Hematopoietic multipotent progenitor cell treated with erythropoietin and hydrocortisone succinate and interleukin-3 and kit ligand, for 4 days (in vitro differentiated cells): ENCODE measurements at regions not wholly inside any gene's neighbourhood (a gene's known extent, or its start where the extent isn't known, plus 50 kb on each side); places are given as distances from the start of the nearest gene placed in this dataset.

ENCODE experiments used
- DNase-seq: peaks from one replicate; pipeline ENCODE4 v3.0.0-alpha.2; 2015

DNA sequence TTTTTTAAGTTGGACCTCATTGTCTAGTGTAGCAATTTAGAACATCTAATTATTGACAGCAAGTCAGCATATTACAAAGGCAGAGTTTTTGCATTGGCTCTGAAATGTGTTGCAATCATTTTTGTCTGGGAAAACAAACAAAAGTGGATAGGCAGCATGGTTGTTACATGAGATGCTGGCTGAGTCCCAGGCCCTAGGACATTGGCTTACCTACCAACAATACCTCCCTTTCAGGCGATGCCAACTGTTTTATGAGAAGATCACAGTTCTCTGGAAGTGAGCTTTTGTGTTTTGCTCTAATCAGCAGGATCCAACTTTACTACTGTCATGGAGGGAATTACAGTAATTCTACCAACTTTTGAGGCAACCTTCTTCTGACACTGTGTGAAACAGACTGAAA is 71.5 kb upstream of the CXADR start:
- DNase-seq, result no peak

DNA sequence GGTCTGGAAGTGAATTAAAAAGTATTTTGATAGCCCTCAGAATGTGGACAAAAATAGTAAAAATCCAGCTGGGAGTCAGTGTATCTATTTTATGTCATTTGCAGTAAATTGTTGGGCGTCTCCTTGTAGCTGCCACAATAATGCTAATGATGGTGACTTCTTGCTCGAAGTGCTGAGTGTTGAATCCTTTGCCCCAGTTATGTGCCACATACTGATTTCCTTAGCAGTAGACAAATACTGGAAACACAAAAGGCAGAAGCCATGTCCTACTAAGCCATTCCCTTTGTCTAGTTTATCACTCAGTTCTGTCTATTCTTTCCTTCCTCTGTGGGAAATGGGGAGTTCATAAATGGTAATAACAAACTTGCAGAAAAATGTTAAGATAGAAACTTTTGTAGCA is 70.7 kb upstream of the CXADR start:
- DNase-seq, result no peak

DNA sequence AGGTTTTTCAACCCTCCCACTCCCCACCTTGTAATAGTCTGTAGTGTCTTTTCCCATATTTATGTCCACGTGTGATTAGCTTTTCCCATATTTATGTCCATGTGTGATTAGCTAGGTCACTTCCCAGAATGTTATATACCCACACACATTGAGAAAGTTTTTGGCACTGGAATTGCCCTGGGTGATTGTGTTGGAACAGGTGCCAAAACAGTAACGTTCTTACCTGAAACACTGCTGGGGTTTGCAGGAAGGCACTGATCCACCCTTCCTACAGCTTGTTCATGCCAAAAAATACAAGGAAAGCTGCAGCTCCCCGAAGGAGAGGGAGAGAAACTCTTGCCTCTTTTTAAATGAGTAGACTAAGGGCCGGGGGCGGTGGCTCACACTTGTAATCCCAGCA is 68.0 kb upstream of the CXADR start:
- no peak for DNase-seq

DNA sequence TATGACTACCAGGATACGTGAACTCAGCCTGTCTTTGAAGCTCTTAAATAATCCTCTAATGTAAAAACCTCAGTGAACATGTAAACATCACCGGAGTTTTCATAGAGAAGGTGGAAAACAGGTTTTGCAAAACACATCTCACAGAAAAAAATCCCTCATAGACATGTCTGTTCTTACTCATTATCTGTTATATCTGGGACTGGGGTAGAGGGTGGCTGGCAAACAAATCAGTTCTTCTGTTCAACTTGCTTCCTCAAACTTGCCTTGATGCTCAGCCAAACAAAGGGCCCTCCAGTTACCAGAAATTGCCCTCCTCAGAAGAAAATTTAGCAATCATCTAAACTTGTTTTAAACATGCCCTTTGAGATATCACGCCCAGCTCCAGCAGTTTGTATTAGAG is 66.1 kb upstream of the CXADR start:
- no peak for DNase-seq

DNA sequence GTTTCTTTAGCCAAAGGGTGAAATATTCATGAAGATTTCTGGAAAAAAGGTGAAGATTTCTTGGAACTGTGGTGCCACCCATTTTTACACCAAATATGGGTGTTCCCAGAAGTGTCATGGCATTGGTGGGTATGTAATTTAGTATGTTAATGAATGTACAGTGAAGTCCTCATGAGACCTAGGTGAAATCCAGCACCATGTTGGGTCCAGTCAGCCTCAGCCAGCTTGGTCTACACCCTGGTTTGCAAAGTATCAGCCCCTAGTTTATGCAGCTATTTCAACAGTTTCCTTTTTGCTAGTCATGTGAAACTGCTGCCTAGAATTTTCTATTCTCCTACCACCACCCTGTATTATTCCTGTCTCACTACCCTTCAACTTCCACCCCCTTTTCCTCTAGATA is 63.1 kb upstream of the CXADR start:
- DNase-seq, result no peak

DNA sequence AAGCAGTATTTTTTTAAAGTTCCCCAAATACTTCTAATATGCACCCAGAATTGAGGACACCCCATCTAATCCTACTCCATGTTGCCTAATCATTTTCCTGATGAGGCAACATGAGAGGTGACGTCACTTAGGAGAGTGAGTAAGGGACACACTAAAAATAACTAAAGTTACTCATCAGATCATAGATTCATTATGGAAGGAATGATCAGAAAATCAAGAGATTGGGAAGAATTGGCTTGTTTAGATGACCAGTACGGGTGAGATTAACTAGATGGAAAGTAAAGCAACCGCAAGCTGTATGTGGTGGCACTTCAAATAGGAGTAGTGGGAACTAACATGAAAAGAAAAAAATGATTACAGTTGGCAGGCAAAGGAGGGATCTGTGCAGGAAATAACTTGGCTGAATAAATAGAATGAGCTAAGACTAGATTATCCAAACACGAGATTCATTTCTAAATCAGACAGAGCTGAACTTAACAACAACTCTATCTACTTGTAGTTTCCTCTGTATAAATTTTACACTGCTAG is 61.4 kb upstream of the CXADR start:
- no peak for DNase-seq

DNA sequence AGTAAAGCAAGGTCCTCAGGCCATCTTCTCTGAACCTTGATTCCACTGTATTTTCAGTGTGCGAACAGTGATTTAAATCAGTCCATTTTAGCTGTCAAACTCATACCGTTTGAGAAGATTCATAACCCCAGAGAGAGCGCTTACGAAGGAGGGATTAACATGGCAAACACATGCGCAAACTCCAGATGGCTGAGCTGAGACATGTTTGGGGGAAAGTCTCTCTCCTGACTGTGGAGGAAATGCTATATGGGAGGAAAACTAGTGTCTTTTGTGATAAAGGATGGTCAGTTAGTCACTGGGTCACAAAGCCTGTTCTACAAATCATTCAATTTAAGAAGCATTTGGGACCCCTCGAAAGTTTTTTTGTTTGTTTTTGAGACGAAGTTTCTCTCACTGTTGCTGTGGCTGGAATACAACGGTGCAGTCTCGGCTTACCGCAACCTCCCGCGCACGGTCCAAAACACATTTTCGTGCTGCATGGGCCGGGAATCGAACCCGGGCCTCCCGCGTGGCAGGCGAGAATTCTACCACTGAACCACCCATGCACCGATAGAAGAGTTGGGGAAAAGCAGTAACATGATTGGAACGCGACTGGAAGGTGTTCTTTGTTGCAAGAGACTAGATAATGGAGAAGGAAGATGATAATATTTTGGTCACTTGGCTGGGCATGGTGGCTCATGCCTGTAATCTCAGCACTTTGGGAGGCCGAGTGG is 58.4 kb upstream of the CXADR start:
- peak; percentile 92 for DNase-seq

DNA sequence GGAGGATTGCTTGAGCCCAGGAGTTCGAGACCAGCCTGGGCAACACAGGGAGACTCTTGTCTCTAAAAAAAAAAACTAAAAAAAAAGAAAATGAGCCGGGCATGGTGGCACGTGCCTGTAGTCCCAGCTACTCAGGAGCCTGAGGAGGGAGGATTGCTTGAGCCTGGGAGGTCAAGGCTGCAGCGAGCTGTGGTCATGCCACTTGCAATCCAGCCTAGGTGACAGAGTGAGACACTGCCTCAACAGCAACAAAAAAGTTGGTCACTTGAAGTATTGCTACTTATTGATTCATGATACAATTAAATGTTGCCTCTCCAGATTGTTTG is 57.9 kb upstream of the CXADR start:
- no peak for DNase-seq

DNA sequence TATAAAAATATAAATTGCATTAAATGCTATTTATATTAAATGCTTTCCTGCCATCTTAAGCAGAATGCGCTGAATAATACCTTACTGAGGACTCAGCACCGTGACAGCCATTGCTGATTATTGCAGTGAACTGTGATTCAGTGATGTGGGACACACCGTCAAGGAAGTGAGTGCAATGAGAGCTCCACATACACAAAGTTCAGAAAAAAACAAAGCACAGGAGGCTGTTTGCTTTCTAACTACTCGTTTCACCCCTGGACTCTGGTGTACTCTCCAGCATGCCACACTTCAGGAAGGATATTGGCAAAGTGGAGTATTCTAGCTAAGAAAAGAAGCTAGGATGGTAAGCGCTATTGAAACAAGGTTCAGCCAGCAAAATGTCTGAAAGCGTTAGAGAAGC is 57.4 kb upstream of the CXADR start:
- DNase-seq, result no peak

DNA sequence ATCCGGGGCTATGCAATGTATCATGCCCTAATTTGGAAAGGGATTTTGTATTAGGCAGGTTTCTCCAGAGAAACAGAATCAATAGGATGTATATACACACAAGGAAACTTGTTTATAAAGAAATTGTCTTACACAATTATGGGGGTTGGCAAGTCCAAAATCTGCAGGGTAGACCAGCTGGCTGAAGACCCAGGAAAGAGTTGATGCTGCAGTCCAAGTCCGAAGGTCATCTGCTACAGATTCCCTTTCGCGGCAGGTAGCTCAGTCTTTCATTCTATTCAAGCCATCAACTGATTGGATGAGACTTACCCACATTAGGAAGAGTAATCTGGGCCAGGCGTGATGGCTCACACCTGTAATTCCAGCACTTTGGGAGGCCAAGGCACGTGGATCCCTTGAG is 54.6 kb upstream of the CXADR start:
- DNase-seq, result no peak

DNA sequence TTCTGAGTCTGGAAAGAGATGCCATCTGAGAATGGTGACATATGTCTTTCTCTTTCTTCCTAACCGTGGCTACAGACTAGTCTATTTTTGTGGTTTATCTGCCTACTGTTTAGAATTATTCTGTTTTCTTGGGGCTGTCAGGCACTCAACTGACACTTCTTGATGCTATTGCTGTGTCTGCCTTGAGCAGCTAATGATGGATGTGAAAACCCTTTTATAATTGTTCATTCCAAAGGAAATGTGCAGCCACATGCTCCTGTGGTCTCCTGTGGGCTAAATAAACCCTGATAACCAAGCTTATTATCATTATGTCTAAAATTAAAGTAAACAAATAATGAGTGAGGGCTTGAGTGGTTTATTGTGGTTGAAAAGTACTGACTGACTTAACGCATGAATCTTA is 52.7 kb upstream of the CXADR start:
- no peak for DNase-seq

DNA sequence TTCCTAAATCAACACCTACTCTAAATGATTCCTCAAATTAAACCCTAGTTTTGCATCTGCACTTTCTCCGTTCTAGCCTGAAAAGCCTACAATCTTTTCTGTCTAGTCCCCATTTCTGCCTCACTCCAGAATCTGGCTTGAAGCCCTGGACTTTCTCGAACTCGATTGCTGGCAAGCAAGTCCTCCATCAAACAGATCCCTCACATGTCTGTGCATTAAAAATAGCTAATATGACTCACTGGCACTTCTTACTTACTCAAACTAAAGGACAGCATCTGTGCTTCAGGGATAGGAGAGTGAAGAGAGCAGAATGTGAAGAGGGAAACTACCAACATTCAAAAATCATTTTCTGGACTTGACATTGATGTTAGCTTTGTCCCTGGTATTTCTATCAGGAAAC is 51.8 kb upstream of the CXADR start:
- DNase-seq, result no peak

DNA sequence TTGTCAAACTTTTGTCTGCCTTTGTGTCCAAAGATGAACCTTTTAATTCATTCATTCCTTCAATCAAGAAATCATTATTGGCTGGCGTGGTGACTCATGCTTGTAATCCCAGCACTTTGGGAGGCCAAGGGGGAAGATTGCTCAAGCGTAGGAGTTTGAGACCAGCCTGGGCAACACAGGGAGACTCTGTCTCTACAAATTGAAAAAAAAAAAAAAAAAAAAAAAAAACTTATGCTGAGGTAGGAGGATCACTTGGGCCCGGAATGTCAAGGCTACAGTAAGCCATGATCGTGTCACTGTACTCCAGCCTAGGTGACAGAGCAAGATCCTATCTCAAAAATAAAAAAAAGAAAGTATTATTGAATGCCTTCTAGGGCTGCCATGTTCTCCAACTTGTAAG is 51.3 kb upstream of the CXADR start:
- no peak for DNase-seq

DNA sequence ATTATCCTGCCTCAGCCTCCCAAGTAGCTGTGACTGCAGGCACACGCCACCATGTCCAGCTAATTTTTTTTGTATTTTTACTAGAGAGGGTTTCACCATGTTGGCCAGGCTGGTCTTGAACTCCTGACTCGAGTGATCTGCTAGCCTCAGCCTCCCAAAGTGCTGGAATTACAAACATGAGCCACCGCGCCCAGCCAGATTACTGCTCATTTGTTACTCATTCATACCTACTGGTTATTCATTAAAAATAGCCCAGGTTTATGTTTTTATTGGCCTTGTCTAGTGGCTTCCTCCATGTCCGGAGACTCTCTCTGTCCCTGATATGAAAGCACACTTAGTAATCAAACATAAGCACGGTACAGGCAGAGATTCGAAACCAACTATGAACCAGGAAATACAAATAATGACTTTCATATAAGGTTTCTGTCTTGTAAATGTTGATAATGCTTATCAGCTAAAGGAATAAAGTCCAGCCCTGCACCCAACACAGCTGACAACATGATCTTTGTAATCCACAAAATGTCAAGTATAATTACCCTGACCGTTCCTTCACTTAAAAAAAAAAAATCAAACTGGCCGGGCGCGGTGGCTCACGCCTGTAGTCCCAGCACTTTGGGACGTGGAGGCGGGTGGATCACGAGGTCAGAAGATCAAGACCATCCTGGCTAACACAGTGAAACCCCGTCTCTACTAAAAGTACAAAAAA is 50.4 kb upstream of the CXADR start:
- peak; percentile 63 for DNase-seq
